KBM-7 (cell line): ENCODE measurements at regions not wholly inside any gene's neighbourhood (a gene's known extent, or its start where the extent isn't known, plus 50 kb on each side); places are given as distances from the start of the nearest gene placed in this dataset.
"Not testable (repeated sequence)": the region's sequence is repeated elsewhere in the genome, so short reads cannot be mapped to it uniquely, and the experiment has no call there.

Experiments
- DNase-seq: peaks from one replicate; pipeline ENCODE4 v3.0.0-alpha.2; 2015
- in situ Hi-C: fragments of 300-500 bp; cut with MboI; formaldehyde crosslinking; loops from 2 replicates; pipeline ENCODE4 v1.14.3; 2020; ENCODE audit warnings: low sequenced_read_pairs, low pct_unique_long_range_greater_than_20kb, mixed read lengths

GRCh38 chr6:6091608-6092002 is 84.9 kb upstream of the NRN1 start:
- in situ Hi-C loops, result no loop called here
- no peak for DNase-seq

- in situ Hi-C loops, result no loop called here
- no peak for DNase-seq
Measured at GRCh38 chr6:6090861-6091607, 84.3 kb upstream of the NRN1 start.

GRCh38 chr6:6085928-6086668 is 79.4 kb upstream of the NRN1 start:
- no peak for DNase-seq
- in situ Hi-C loops, result no loop called here

GRCh38 chr6:6080975-6081374 is 74.2 kb upstream of the NRN1 start:
- in situ Hi-C loops, result no loop called here
- DNase-seq, result no peak

- in situ Hi-C loops, result loop anchor here (25.0 kb wide), 1 partner anchor 438 kb away; no protein-coding TSS in a partner anchor
- DNase-seq, result no peak
Measured at GRCh38 chr6:6074190-6074589, 67.5 kb upstream of the NRN1 start.

GRCh38 chr6:6068157-6068556 is 61.4 kb upstream of the NRN1 start:
- in situ Hi-C loops, result loop anchor here (25.0 kb wide), 1 partner anchor 444 kb away; no protein-coding TSS in a partner anchor
- not testable (repeated sequence) for DNase-seq

- in situ Hi-C loops, result loop anchor here (25.0 kb wide), 1 partner anchor 454 kb away; no protein-coding TSS in a partner anchor
- DNase-seq, result no peak
Measured at GRCh38 chr6:6058054-6058444, 51.3 kb upstream of the NRN1 start.

- in situ Hi-C loops, result loop anchor here (25.0 kb wide), 1 partner anchor 455 kb away; no protein-coding TSS in a partner anchor
- DNase-seq, result peak; percentile 74
Measured at GRCh38 chr6:6057442-6058053, 50.8 kb upstream of the NRN1 start.
